Neural cell (in vitro differentiated cells): ENCODE measurements at regions not wholly inside any gene's neighbourhood (a gene's known extent, or its start where the extent isn't known, plus 50 kb on each side); places are given as distances from the start of the nearest gene placed in this dataset.

Source experiments
- EZH2 ChIP-seq: fragments of 200-600, 300-800 bp; shearing (Covaris generic), sonication (generic); IDR thresholded peaks from 2 replicates; pipeline ENCODE4 v1.6.1; 2014; ENCODE audit warnings: antibody characterized with exemption, low read length, borderline replicate concordance, mild to moderate bottlenecking; ENCODE audit not compliant: insufficient read depth, poor library complexity, severe bottlenecking
- MXI1 ChIP-seq: fragments of 450-650 bp; conservative IDR thresholded peaks from 2 replicates; pipeline ENCODE4 v1.6.1; 2014; ENCODE audit warnings: antibody characterized with exemption, mild to moderate bottlenecking; ENCODE audit not compliant: poor library complexity, severe bottlenecking
- POLR2AphosphoS5 ChIP-seq: IDR thresholded peaks from 2 replicates; pipeline ENCODE4 v1.6.1; 2012
- RAD21 ChIP-seq: fragments of 450-650 bp; conservative IDR thresholded peaks from 2 replicates; pipeline ENCODE4 v1.6.1; 2014; ENCODE audit warnings: antibody characterized with exemption, mild to moderate bottlenecking, moderate library complexity
- REST ChIP-seq: IDR thresholded peaks from 2 replicates; pipeline ENCODE4 v1.6.1; 2012; ENCODE audit warnings: borderline replicate concordance
- SMC3 ChIP-seq: fragments of 450-650 bp; conservative IDR thresholded peaks from 2 replicates; pipeline ENCODE4 v1.6.1; 2014; ENCODE audit warnings: antibody characterized with exemption, mild to moderate bottlenecking, moderate library complexity; ENCODE audit not compliant: poor library complexity
- TAF1 ChIP-seq: IDR thresholded peaks from 2 replicates; pipeline ENCODE4 v1.6.1; 2012; ENCODE audit warnings: low read depth
- TF ChIP-seq, protein P1 (sequence below): fragments of 450-650 bp; IDR thresholded peaks from 2 replicates; pipeline ENCODE4 v1.5.1; 2014; ENCODE audit warnings: antibody characterized with exemption, mild to moderate bottlenecking, moderate library complexity; ENCODE audit not compliant: poor library complexity, severe bottlenecking

- no peak for TF ChIP-seq TAF1
- TF ChIP-seq, protein P1, sequence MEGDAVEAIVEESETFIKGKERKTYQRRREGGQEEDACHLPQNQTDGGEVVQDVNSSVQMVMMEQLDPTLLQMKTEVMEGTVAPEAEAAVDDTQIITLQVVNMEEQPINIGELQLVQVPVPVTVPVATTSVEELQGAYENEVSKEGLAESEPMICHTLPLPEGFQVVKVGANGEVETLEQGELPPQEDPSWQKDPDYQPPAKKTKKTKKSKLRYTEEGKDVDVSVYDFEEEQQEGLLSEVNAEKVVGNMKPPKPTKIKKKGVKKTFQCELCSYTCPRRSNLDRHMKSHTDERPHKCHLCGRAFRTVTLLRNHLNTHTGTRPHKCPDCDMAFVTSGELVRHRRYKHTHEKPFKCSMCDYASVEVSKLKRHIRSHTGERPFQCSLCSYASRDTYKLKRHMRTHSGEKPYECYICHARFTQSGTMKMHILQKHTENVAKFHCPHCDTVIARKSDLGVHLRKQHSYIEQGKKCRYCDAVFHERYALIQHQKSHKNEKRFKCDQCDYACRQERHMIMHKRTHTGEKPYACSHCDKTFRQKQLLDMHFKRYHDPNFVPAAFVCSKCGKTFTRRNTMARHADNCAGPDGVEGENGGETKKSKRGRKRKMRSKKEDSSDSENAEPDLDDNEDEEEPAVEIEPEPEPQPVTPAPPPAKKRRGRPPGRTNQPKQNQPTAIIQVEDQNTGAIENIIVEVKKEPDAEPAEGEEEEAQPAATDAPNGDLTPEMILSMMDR: no peak
- no peak for TF ChIP-seq EZH2
- TF ChIP-seq POLR2AphosphoS5: no peak
- TF ChIP-seq REST: no peak
- no peak for TF ChIP-seq SMC3
- TF ChIP-seq MXI1: no peak
- TF ChIP-seq RAD21: no peak
Observed at GRCh38 chr20:12894089-12894488, 114.7 kb upstream of the SPTLC3 start.
